Activated CD8-positive, alpha-beta T cell treated with anti-CD3 and anti-CD28 coated beads, Interleukin-2, amount 10 ng/mL, durations not matched to agents 7 days and 5 days (primary cell): ENCODE measurements at regions not wholly inside any gene's neighbourhood (a gene's known extent, or its start where the extent isn't known, plus 50 kb on each side); places are given as distances from the start of the nearest gene placed in this dataset.

Experiments used
- ATAC-seq: fragments of 150-1000 bp; cut with Tn5 transposase; one replicate; pipeline ENCODE4 v1.10.0; 2021; ENCODE audit warnings: moderate library complexity
- CTCF ChIA-PET: fragments of 350-600 bp; sonication (Branson Sonifier 250); formaldehyde crosslinking; loops from one replicate; lab custom pipeline; 2021; ENCODE audit warnings: antibody characterized with exemption; lab: Charles Lee
- POLR2A ChIA-PET: fragments of 350-600 bp; sonication (Branson Sonifier 250); formaldehyde crosslinking; loops from one replicate; lab custom pipeline; 2021; ENCODE audit warnings: antibody characterized with exemption; lab: Charles Lee
- DNase-seq: peaks from one replicate; pipeline ENCODE4 v3.0.0-alpha.2; 2020
- H3K27ac Mint-ChIP-seq: one replicate; pipeline ENCODE4 v1.8.0; 2021; ENCODE audit warnings: mild to moderate bottlenecking, mixed read lengths
- H3K27me3 Mint-ChIP-seq: one replicate; pipeline ENCODE4 v1.8.0; 2021; ENCODE audit warnings: low read depth, mixed read lengths
- H3K36me3 Mint-ChIP-seq: one replicate; pipeline ENCODE4 v1.8.0; 2021; ENCODE audit warnings: low read depth, mixed read lengths
- H3K4me1 Mint-ChIP-seq: one replicate; pipeline ENCODE4 v1.8.0; 2021; ENCODE audit warnings: low read depth, mixed read lengths
- H3K4me3 Mint-ChIP-seq: one replicate; pipeline ENCODE4 v1.8.0; 2021; ENCODE audit warnings: mild to moderate bottlenecking, mixed read lengths
- H3K9me3 Mint-ChIP-seq: one replicate; pipeline ENCODE4 v1.8.0; 2022; ENCODE audit warnings: mixed read lengths; ENCODE audit not compliant: insufficient read depth

- DNase-seq (no peak), ATAC-seq (no peak)
- no peaks in the 10 kb centered on the region for H3K4me1 Mint-ChIP-seq
- H3K36me3 Mint-ChIP-seq, result no peaks in the 10 kb centered on the region
- H3K27me3 Mint-ChIP-seq, result no peaks in the 10 kb centered on the region
- POLR2A ChIA-PET, result no interaction called here
- CTCF ChIA-PET, result no interaction called here
- no peaks in the 10 kb centered on the region for H3K9me3 Mint-ChIP-seq
- H3K4me3 Mint-ChIP-seq, result no peak overlapping the region
- H3K27ac Mint-ChIP-seq, result no peak overlapping the region
Measured at GRCh38 chr15:94692710-94693109, 461.3 kb downstream of the MCTP2 start.

GRCh38 chr15:94700211-94700610, 468.9 kb downstream of the MCTP2 start:
- ChIA-PET CTCF (no interaction called here), POLR2A (no interaction called here)
- no peak overlapping the region for H3K4me3 Mint-ChIP-seq
- no peaks in the 10 kb centered on the region for H3K4me1 Mint-ChIP-seq
- H3K27me3 Mint-ChIP-seq, result peaks cover 2% of the 10 kb centered on the region
- no peaks in the 10 kb centered on the region for H3K9me3 Mint-ChIP-seq
- no peak overlapping the region for H3K27ac Mint-ChIP-seq
- ATAC-seq, result no peak
- no peak for DNase-seq
- no peaks in the 10 kb centered on the region for H3K36me3 Mint-ChIP-seq

DNA sequence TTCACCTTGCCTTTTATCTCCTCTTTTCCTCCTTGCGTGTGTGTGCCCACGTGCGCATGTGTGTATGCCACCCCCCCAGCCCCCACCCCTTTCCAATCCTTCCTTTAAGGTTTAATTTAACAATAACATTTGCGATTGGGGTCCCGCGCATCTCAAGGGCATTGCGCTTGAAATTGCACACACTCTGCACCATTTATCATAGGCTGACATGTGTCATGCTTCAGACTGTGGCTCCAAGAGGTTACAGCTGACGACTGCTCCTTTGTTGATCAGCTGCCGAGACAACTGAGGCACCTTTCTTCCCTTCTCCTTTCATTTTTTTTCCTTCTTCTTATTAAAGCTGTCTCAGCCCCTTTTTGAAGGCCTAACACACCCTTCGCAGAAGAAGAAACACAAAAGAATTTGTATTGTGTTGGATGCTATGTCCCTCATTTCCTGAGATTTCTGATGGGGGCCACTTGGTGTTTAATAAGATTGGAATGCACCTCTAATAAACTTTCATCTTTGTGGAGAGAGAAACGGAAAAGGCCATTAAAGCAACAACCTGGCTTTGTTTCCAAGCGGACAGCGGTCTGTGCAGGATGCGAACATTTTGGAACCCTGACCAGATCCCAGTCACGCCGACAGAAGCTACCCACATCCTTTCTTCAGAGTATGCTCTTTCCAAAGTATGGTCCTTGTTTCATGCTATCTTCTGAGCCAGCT, 470.1 kb downstream of the MCTP2 start:
- Mint-ChIP-seq H3K4me1 (no peaks in the 10 kb centered on the region), H3K9me3 (no peaks in the 10 kb centered on the region), H3K4me3 (no peak overlapping the region), H3K36me3 (no peaks in the 10 kb centered on the region), H3K27ac (no peak overlapping the region), H3K27me3 (peaks cover 2% of the 10 kb centered on the region)
- CTCF ChIA-PET, result no interaction called here
- DNase-seq (no peak), ATAC-seq (no peak)
- POLR2A ChIA-PET, result no interaction called here

DNA sequence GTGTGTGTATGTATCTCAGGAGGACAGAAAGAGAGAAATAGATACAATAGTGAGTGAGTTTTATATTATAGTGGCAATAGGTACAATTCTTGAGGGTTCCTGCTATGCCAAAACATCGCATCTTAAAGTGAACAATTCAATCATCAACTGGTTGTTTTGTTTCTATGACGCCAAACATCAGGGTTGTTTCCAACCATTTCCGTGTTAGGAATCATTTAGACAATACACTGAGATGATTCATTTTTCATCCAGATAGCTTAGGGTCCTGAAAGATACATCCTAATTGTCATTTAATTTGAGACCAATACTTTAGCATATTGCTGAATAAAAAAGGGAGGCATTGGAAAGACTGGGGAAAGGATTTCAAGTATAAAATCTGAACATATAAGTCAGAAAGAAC, 472.2 kb downstream of the MCTP2 start:
- ChIA-PET POLR2A (no interaction called here), CTCF (interaction anchor here (1.5 kb wide), 1 partner anchor 62 kb away, joined by 3 read pairs; no protein-coding TSS in a partner anchor)
- Mint-ChIP-seq H3K4me1 (no peaks in the 10 kb centered on the region), H3K4me3 (no peak overlapping the region), H3K27ac (no peak overlapping the region), H3K27me3 (peaks cover 2% of the 10 kb centered on the region), H3K9me3 (no peaks in the 10 kb centered on the region), H3K36me3 (no peaks in the 10 kb centered on the region)
- DNase-seq (no peak), ATAC-seq (no peak)

DNA sequence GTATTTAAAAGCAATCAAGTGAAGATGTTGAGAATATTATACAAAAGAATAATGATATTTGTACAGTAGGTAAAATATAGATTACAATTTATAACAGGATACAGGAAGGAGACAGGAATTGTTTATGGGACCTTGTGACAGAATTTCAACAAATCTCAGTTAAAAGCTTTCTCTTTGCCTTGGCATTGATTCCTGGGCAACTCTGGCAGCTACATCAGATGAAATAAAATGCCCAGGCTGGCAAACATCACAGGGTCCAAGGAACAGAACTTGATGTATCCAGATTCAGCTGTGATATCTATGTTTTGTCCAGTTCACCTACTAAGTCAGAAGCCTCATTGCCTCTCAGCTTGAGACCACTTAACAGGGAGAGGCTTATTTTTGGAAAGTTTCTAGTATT, 473.1 kb downstream of the MCTP2 start:
- ChIA-PET POLR2A (no interaction called here), CTCF (no interaction called here)
- H3K4me1 Mint-ChIP-seq, result no peaks in the 10 kb centered on the region
- DNase-seq, result no peak
- no peak overlapping the region for H3K4me3 Mint-ChIP-seq
- no peak overlapping the region for H3K27ac Mint-ChIP-seq
- no peaks in the 10 kb centered on the region for H3K9me3 Mint-ChIP-seq
- H3K36me3 Mint-ChIP-seq, result no peaks in the 10 kb centered on the region
- ATAC-seq, result no peak
- peaks cover 2% of the 10 kb centered on the region for H3K27me3 Mint-ChIP-seq

GRCh38 chr15:94704946-94705345, 473.6 kb downstream of the MCTP2 start:
- no peaks in the 10 kb centered on the region for H3K9me3 Mint-ChIP-seq
- no peak overlapping the region for H3K27ac Mint-ChIP-seq
- no peaks in the 10 kb centered on the region for H3K36me3 Mint-ChIP-seq
- ATAC-seq (no peak), DNase-seq (no peak)
- no peak overlapping the region for H3K4me3 Mint-ChIP-seq
- ChIA-PET POLR2A (no interaction called here), CTCF (no interaction called here)
- H3K27me3 Mint-ChIP-seq, result peaks cover 2% of the 10 kb centered on the region
- no peaks in the 10 kb centered on the region for H3K4me1 Mint-ChIP-seq

DNA sequence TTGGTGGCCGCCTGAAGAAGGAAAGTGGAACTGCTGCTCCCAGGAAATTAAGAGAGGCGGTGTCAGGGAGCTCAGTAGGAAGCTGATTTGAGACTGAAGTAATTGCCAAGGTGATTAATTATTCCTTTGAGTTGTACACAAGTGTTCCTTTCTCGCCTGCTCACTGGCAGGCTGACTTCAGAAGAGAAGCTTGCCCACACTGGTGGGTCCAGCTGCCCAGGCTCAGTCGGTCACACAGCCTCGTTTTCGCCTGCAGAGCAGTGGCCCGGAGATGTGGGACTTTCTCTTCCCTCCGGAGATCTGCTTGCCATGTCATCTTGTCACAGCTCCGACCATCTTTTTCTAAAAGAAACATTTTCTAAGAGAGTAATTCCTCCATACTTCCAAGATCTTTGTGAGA, 478.0 kb downstream of the MCTP2 start:
- Mint-ChIP-seq H3K36me3 (no peaks in the 10 kb centered on the region), H3K9me3 (no peaks in the 10 kb centered on the region), H3K27ac (no peak overlapping the region), H3K4me3 (no peak overlapping the region), H3K4me1 (no peaks in the 10 kb centered on the region), H3K27me3 (no peaks in the 10 kb centered on the region)
- CTCF ChIA-PET, result no interaction called here
- DNase-seq (no peak), ATAC-seq (no peak)
- POLR2A ChIA-PET, result no interaction called here

- no peaks in the 10 kb centered on the region for H3K9me3 Mint-ChIP-seq
- H3K27ac Mint-ChIP-seq, result no peak overlapping the region
- no peak overlapping the region for H3K4me3 Mint-ChIP-seq
- no peak for ATAC-seq
- DNase-seq, result no peak
- H3K36me3 Mint-ChIP-seq, result no peaks in the 10 kb centered on the region
- H3K27me3 Mint-ChIP-seq, result no peaks in the 10 kb centered on the region
- ChIA-PET CTCF (no interaction called here), POLR2A (no interaction called here)
- H3K4me1 Mint-ChIP-seq, result no peaks in the 10 kb centered on the region
Measured at GRCh38 chr15:94722024-94722636, 490.8 kb downstream of the MCTP2 start.

- ATAC-seq, result no peak
- Mint-ChIP-seq H3K4me3 (no peak overlapping the region), H3K4me1 (no peaks in the 10 kb centered on the region), H3K27ac (no peak overlapping the region), H3K36me3 (no peaks in the 10 kb centered on the region), H3K27me3 (no peaks in the 10 kb centered on the region), H3K9me3 (no peaks in the 10 kb centered on the region)
- ChIA-PET CTCF (interaction anchor here (1.0 kb wide), 1 partner anchor 10 kb away, joined by 3 read pairs; no protein-coding TSS in a partner anchor), POLR2A (interaction anchor here (0.7 kb wide), 1 partner anchor 825 kb away, joined by 4 read pairs; no protein-coding TSS in a partner anchor)
- no peak for DNase-seq
Measured at GRCh38 chr15:94723801-94724200, 492.4 kb downstream of the MCTP2 start.

GRCh38 chr15:94731286-94731685, 499.9 kb downstream of the MCTP2 start:
- CTCF ChIA-PET, result no interaction called here
- DNase-seq (no peak), ATAC-seq (no peak)
- Mint-ChIP-seq H3K36me3 (no peaks in the 10 kb centered on the region), H3K4me1 (no peaks in the 10 kb centered on the region), H3K4me3 (no peak overlapping the region), H3K27me3 (no peaks in the 10 kb centered on the region), H3K27ac (no peak overlapping the region), H3K9me3 (no peaks in the 10 kb centered on the region)
- POLR2A ChIA-PET, result no interaction called here

GRCh38 chr15:94734460-94734859, 503.1 kb downstream of the MCTP2 start:
- ChIA-PET POLR2A (interaction anchor here (0.5 kb wide), 1 partner anchor 1023 kb away, joined by 5 read pairs; no protein-coding TSS in a partner anchor), CTCF (no interaction called here)
- no peaks in the 10 kb centered on the region for H3K4me1 Mint-ChIP-seq
- no peak overlapping the region for H3K27ac Mint-ChIP-seq
- H3K4me3 Mint-ChIP-seq, result no peak overlapping the region
- H3K9me3 Mint-ChIP-seq, result no peaks in the 10 kb centered on the region
- DNase-seq (no peak), ATAC-seq (no peak)
- no peaks in the 10 kb centered on the region for H3K36me3 Mint-ChIP-seq
- H3K27me3 Mint-ChIP-seq, result no peaks in the 10 kb centered on the region

DNA sequence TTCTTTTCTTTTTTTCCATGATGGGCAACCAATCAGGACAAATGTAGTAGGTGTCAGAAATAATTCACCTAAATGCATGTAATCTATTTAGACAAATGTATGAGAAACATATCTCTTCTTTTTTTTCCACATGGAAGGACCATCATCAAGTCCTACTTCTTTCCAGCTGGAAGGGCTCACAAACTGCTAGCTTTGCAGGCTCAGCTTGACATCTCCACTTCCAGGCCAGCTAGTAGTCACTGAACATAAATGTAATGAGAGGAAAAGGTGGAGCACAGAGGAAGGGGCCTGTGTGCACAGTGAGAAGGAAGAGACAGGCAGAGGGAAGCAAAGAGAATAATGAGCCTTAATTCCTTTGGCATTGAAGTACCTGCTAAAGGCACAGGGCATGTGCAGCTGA, 504.9 kb downstream of the MCTP2 start:
- DNase-seq, result no peak
- ATAC-seq, result no peak
- ChIA-PET CTCF (no interaction called here), POLR2A (no interaction called here)
- Mint-ChIP-seq H3K27ac (no peak overlapping the region), H3K36me3 (no peaks in the 10 kb centered on the region), H3K4me1 (no peaks in the 10 kb centered on the region), H3K9me3 (no peaks in the 10 kb centered on the region), H3K4me3 (no peak overlapping the region), H3K27me3 (no peaks in the 10 kb centered on the region)
